PC-9 (cell line): ENCODE measurements at regions not wholly inside any gene's neighbourhood (a gene's known extent, or its start where the extent isn't known, plus 50 kb on each side); places are given as distances from the start of the nearest gene placed in this dataset.

Experiments
- BruUV-seq: library from RNA; stranded (reverse); fragments of 400-500 nt; replicated peaks from 2 replicates; lab custom pipeline; 2021; lab: Mats Ljungman, UMichigan
- CTCF ChIA-PET: fragments of 300-600 bp; sonication (Branson Sonifier 250); formaldehyde crosslinking; loops from one replicate; lab custom pipeline; 2022; ENCODE audit warnings: antibody characterized with exemption; lab: Charles Lee
- POLR2A ChIA-PET: fragments of 300-600 bp; sonication (Branson Sonifier 250); formaldehyde crosslinking; loops from one replicate; lab custom pipeline; 2022; ENCODE audit warnings: antibody characterized with exemption; ENCODE audit not compliant: unreplicated experiment; lab: Charles Lee
- DNase-seq, 2 experiments: peaks; one replicate each; pipeline versions ENCODE4 v3.0.0 to v3.0.0-alpha.2; 2015 to 2022; ENCODE audit warnings: mixed read lengths in 1 of 2
- H2AFZ ChIP-seq: fragments of 200-600 bp; sonication (generic); 2 replicates; pipeline ENCODE4 v1.8.1; 2017; ENCODE audit warnings: antibody characterized with exemption
- H3F3A ChIP-seq: fragments of 200-600 bp; sonication (generic); 2 replicates; pipeline ENCODE4 v1.8.1; 2017; ENCODE audit warnings: antibody characterized with exemption, mild to moderate bottlenecking, low read depth; ENCODE audit not compliant: insufficient read depth
- H3K27ac ChIP-seq: fragments of 200-600 bp; sonication (generic); 2 replicates; pipeline ENCODE4 v1.6.1; 2016; ENCODE audit warnings: mixed run types
- H3K27me3 ChIP-seq: fragments of 200-600 bp; sonication (generic); 2 replicates; pipeline ENCODE4 v1.6.1; 2016; ENCODE audit warnings: low read depth, mixed run types; ENCODE audit not compliant: insufficient read depth
- H3K36me3 ChIP-seq: fragments of 200-600 bp; sonication (generic); 2 replicates; pipeline ENCODE4 v1.6.1; 2016; ENCODE audit warnings: low read depth, mixed run types
- H3K4me1 ChIP-seq: fragments of 200-600 bp; sonication (generic); replicated peaks from 2 replicates; pipeline ENCODE4 v1.6.1; 2016; ENCODE audit warnings: mixed run types; ENCODE audit not compliant: insufficient read depth
- H3K4me2 ChIP-seq: fragments of 200-600 bp; sonication (generic); 2 replicates; pipeline ENCODE4 v1.6.1; 2017; ENCODE audit warnings: mixed run types
- H3K4me3 ChIP-seq: fragments of 200-600 bp; sonication (generic); 2 replicates; pipeline ENCODE4 v1.6.1; 2016; ENCODE audit warnings: mixed run types
- H3K79me2 ChIP-seq: fragments of 200-600 bp; sonication (generic); 2 replicates; pipeline ENCODE4 v1.6.1; 2017; ENCODE audit warnings: low read depth, mixed run types
- H3K9me2 ChIP-seq: fragments of 200-600 bp; sonication (generic); 2 replicates; pipeline ENCODE4 v1.8.1; 2017; ENCODE audit warnings: mild to moderate bottlenecking; ENCODE audit not compliant: insufficient read depth
- H3K9me3 ChIP-seq: fragments of 200-600 bp; sonication (generic); 2 replicates; pipeline ENCODE4 v1.8.1; 2016; ENCODE audit warnings: low read depth; ENCODE audit not compliant: insufficient read depth
- H4K20me1 ChIP-seq: fragments of 200-600 bp; sonication (generic); 2 replicates; pipeline ENCODE4 v1.8.1; 2017; ENCODE audit not compliant: insufficient read depth
- EZH2 ChIP-seq: fragments of 200-600 bp; sonication (generic); IDR thresholded peaks from 2 replicates; pipeline ENCODE4 v1.8.0; 2017; ENCODE audit warnings: antibody characterized with exemption, low read depth
- intact Hi-C: fragments of 100-400 bp; cut with micrococcal nuclease; formaldehyde crosslinking; loops from one replicate; pipeline ENCODE4 v1.10.0; 2022; ENCODE audit not compliant: unreplicated experiment
- TF ChIP-seq, protein P1 (sequence below): fragments of 200-600 bp; sonication (generic); conservative IDR thresholded peaks from 2 replicates; pipeline ENCODE4 v1.6.1; 2017; ENCODE audit warnings: mixed run types, antibody characterized with exemption, mild to moderate bottlenecking, moderate library complexity

DNA sequence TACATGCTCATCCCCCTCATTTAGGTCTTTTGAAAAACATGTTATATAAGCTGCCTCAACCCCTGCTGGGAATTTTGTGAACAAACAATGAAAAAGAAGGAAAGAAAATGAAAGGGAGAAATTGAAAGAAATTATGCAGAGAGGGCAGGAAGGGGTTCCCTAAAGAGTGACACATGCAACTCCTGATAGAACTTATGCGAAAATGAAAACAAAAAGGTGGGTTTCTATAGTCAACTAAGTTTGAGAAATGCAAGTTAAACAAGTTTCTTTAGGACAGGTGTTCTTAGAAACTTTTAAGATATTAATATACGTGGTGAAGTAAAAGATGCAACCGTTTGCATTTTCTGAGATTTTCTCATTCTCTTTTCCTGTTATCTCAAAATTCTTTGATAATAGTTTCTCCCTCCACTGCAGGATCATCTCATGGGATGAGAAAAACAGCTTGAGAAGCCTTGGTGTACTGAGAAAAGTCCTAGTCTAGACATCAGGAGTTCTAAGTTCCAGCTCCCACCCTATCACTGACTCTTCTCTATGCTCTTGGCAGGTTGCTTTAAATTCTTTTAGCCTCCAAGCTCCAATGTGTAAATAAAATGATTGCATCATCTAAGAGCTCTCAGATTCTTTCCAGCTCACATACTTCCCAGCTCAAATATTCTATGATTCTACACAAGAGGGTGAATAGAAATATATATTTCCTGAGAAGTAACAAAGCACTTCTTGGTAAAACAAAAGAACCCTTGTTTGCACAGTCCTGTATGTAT, 109.2 kb downstream of the FAM76B start:
- H3F3A ChIP-seq = no peaks in the 10 kb centered on the region
- H3K27ac ChIP-seq = no peak overlapping the region
- no peaks in the 10 kb centered on the region for H3K9me3 ChIP-seq
- no peaks in the 10 kb centered on the region for H3K4me1 ChIP-seq
- POLR2A ChIA-PET = interaction anchor here (0.6 kb wide), 1 partner anchor 549 kb away, joined by 10 read pairs; no protein-coding TSS in a partner anchor
- no TSS peak for BruUV-seq
- no peak overlapping the region for H2AFZ ChIP-seq
- no peak overlapping the region for H3K4me3 ChIP-seq
- H3K27me3 ChIP-seq = no peaks in the 10 kb centered on the region
- no peaks in the 10 kb centered on the region for H3K79me2 ChIP-seq
- H3K9me2 ChIP-seq = no peaks in the 10 kb centered on the region
- no peaks in the 10 kb centered on the region for H3K36me3 ChIP-seq
- TF ChIP-seq, protein P1, sequence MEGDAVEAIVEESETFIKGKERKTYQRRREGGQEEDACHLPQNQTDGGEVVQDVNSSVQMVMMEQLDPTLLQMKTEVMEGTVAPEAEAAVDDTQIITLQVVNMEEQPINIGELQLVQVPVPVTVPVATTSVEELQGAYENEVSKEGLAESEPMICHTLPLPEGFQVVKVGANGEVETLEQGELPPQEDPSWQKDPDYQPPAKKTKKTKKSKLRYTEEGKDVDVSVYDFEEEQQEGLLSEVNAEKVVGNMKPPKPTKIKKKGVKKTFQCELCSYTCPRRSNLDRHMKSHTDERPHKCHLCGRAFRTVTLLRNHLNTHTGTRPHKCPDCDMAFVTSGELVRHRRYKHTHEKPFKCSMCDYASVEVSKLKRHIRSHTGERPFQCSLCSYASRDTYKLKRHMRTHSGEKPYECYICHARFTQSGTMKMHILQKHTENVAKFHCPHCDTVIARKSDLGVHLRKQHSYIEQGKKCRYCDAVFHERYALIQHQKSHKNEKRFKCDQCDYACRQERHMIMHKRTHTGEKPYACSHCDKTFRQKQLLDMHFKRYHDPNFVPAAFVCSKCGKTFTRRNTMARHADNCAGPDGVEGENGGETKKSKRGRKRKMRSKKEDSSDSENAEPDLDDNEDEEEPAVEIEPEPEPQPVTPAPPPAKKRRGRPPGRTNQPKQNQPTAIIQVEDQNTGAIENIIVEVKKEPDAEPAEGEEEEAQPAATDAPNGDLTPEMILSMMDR = no peak
- no peak for TF ChIP-seq EZH2
- CTCF ChIA-PET = no interaction called here
- H3K4me2 ChIP-seq = no peak overlapping the region
- H4K20me1 ChIP-seq = no peaks in the 10 kb centered on the region
- intact Hi-C loops = no loop called here
- DNase-seq = no peak

DNA sequence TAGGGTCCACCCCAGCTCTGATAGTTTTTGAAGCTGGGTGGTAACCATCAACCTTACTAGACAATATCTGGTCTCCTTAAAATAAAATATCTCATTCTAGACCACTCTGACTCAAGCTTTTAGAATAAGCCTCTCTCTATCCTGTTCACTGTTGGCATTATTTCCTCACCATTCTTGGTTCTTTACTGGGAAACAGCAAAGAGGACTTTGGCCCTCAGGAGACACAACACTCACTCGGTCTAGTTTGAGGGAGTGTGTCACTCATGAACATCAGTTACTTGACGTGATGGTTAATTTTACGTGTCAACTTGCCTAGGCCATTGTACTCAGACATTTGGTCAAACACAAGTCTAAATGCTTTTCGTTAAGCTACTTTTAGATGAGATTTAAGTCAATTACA, 110.6 kb downstream of the FAM76B start:
- H3K4me3 ChIP-seq = no peak overlapping the region
- DNase-seq = no peak
- TF ChIP-seq, protein P1 = no peak
- TF ChIP-seq EZH2 = no peak
- H3K9me3 ChIP-seq = no peaks in the 10 kb centered on the region
- no TSS peak for BruUV-seq
- H3K27ac ChIP-seq = no peak overlapping the region
- H3K79me2 ChIP-seq = no peaks in the 10 kb centered on the region
- no peaks in the 10 kb centered on the region for H3K27me3 ChIP-seq
- no peaks in the 10 kb centered on the region for H3K9me2 ChIP-seq
- peak overlapping the region; percentile 28; the same call in 1 of the 2 replicates for H2AFZ ChIP-seq
- ChIA-PET POLR2A (no interaction called here), CTCF (no interaction called here)
- intact Hi-C loops = no loop called here
- no peaks in the 10 kb centered on the region for H3K4me1 ChIP-seq
- no peaks in the 10 kb centered on the region for H3K36me3 ChIP-seq
- no peaks in the 10 kb centered on the region for H3F3A ChIP-seq
- H3K4me2 ChIP-seq = no peak overlapping the region
- H4K20me1 ChIP-seq = no peaks in the 10 kb centered on the region

DNA sequence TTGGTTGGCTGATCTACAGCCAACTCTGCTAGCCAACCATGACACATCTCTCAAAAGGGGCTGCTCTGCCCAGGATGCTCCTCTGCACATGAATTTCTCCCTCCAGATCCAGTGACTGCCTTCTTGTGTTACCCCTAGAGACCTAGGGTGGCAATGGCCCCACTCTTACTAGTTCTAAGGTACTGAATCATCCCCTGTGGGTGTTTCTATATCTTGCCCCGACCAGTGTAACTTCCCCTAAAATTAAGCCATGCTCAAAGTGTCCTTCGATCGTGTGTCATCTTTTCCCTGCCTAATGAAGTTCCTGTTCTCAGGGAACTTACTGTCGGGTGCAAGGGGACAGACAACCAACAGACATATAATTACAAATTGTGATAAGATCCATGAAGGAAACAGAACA, 113.3 kb downstream of the FAM76B start:
- POLR2A ChIA-PET = interaction anchor here (0.6 kb wide), 1 partner anchor 1114 kb away, joined by 5 read pairs; no protein-coding TSS in a partner anchor
- Histone ChIP-seq H3K4me2 (no peak overlapping the region), H3K27ac (no peak overlapping the region), H3K27me3 (no peaks in the 10 kb centered on the region), H3K79me2 (no peaks in the 10 kb centered on the region), H3K4me3 (no peak overlapping the region), H3K9me2 (no peaks in the 10 kb centered on the region), H3K9me3 (no peaks in the 10 kb centered on the region), H3K36me3 (no peaks in the 10 kb centered on the region), H3K4me1 (no peaks in the 10 kb centered on the region), H3F3A (no peaks in the 10 kb centered on the region), H2AFZ (no peak overlapping the region), H4K20me1 (no peaks in the 10 kb centered on the region)
- BruUV-seq = no TSS peak
- CTCF ChIA-PET = no interaction called here
- intact Hi-C loops = no loop called here
- TF ChIP-seq, protein P1 = no peak
- no peak for TF ChIP-seq EZH2
- no peak for DNase-seq
